ENCODE measurements at regions not wholly inside any gene's neighbourhood (a gene's known extent, or its start where the extent isn't known, plus 50 kb on each side); places are given as distances from the start of the nearest gene placed in this dataset.

DNA sequence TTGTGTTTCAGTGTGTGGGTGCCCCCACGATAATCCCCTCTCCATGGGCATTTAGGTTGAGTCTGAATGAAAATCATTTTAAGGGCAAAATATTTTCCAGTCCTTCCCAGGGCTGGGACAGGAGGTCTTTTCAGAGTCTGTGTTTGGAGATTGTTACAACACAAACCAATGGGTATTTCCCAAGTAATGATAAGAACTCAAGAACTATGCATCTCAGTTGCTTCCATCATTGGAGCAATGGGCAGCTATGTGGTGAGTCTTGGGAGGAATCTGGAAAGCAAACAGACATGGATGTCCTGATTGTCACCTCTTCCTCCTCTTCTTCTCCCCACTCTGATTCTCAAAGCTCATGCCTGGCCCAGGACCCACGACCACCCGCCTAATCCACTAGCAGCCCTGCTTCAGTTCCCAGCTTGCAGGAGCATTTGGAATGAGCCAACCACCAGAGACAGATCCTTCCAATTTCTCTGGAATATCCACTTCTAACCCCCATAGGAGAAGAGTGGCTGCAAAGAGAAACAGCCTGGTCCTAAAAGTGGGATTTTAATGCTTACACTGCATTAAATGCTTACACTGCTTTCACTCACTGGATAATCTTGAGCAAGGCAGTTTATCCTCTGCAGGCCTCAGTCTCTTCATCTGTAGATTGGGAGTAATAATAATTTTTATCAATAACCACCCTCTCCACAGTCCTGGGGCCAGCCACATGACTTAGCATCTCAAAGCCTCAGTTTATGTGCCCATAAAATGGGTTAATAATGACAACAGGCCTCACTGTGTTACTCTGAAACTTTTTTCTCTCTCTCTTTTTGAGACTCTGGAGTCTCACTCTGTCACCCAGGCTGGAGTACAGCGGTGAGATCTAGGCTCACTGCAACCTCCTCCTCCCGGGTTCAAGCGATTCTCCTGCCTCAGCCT is 404.3 kb downstream of the MN1 start:
- ATAC-seq, result no peak
- no peak for TF ChIP-seq GLIS3 (CRISPR knock-in tag; IDR thresholded peaks at IDR 0.05)

DNA sequence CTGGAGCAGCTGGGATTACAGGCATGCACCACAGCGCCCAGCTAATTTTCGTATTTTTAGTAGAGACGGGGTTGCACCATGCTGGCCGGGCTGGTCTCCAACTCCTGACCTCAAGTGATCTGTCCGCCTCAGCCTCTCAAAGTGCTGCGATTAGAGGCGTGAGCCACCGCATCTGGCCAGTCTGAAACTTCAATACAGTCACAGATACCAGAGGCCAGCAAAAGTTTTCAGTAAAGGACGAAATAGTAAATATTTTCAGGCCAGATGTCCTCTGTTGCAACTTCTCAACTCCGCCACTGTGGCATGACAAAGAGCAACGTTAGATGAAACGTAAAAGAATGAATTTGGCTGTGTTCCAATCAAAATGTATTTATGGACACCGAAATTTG is 403.6 kb downstream of the MN1 start:
- no peak for ATAC-seq
- TF ChIP-seq OSR1 (CRISPR knock-in tag; IDR thresholded peaks at IDR 0.05) (no peak), CSDC2 (CRISPR knock-in tag; IDR thresholded peaks at IDR 0.05) (no peak), BACH2 (CRISPR knock-in tag; IDR thresholded peaks at IDR 0.05; ENCODE audit: borderline replicate concordance) (no peak), PATZ1 (CRISPR knock-in tag; IDR thresholded peaks at IDR 0.05; ENCODE audit: borderline replicate concordance) (no peak), ESRRG (CRISPR knock-in tag; IDR thresholded peaks at IDR 0.05) (no peak), ARNTL (CRISPR knock-in tag; IDR thresholded peaks at IDR 0.05; ENCODE audit: borderline replicate concordance, low read depth) (no peak)

DNA sequence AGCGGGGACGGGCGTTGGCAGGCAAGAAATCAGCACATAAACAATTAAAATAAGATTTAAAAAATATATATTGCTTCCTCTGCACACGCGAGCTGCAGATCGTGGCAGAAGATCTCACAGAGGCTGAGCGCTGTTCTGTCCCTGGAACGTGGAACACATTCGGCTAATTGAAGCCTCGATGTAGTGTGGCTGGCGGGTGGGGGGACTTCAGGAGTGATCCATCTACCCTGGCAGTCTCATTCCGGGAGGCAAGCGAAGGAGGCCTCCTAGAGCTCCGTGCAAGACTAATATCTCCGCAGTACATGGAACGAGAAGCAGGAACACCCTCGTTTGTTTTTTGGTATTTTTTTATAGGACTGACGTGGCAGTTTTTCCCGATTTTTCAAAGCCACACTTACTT is 402.4 kb downstream of the MN1 start:
- peak; percentile 56 for ATAC-seq
- TF ChIP-seq, protein P1, sequence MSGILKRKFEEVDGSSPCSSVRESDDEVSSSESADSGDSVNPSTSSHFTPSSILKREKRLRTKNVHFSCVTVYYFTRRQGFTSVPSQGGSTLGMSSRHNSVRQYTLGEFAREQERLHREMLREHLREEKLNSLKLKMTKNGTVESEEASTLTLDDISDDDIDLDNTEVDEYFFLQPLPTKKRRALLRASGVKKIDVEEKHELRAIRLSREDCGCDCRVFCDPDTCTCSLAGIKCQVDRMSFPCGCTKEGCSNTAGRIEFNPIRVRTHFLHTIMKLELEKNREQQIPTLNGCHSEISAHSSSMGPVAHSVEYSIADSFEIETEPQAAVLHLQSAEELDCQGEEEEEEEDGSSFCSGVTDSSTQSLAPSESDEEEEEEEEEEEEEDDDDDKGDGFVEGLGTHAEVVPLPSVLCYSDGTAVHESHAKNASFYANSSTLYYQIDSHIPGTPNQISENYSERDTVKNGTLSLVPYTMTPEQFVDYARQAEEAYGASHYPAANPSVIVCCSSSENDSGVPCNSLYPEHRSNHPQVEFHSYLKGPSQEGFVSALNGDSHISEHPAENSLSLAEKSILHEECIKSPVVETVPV (CRISPR knock-in tag; IDR thresholded peaks at IDR 0.05), result no peak
- TF ChIP-seq RARB (CRISPR knock-in tag; IDR thresholded peaks at IDR 0.05) (no peak), ZNF70 (CRISPR knock-in tag; IDR thresholded peaks at IDR 0.05) (no peak), ZC3H10 (CRISPR knock-in tag; IDR thresholded peaks at IDR 0.05) (no peak), CREB5 (CRISPR knock-in tag; IDR thresholded peaks at IDR 0.05; ENCODE audit: low read depth) (no peak), PATZ1 (CRISPR knock-in tag; IDR thresholded peaks at IDR 0.05; ENCODE audit: borderline replicate concordance) (no peak), ESRRG (CRISPR knock-in tag; IDR thresholded peaks at IDR 0.05) (no peak), PPARA (CRISPR knock-in tag; IDR thresholded peaks at IDR 0.05; ENCODE audit: borderline replicate concordance) (no peak), BACH2 (CRISPR knock-in tag; IDR thresholded peaks at IDR 0.05; ENCODE audit: borderline replicate concordance) (no peak), OSR1 (CRISPR knock-in tag; IDR thresholded peaks at IDR 0.05) (no peak), TOX (CRISPR knock-in tag; IDR thresholded peaks at IDR 0.05; ENCODE audit: borderline replicate concordance) (no peak), TCF4 (CRISPR knock-in tag; IDR thresholded peaks at IDR 0.05; ENCODE audit: borderline replicate concordance) (no peak), ZNF565 (CRISPR knock-in tag; conservative IDR thresholded peaks at IDR 0.05; ENCODE audit: low read depth) (no peak), ARNTL (CRISPR knock-in tag; IDR thresholded peaks at IDR 0.05; ENCODE audit: borderline replicate concordance, low read depth) (no peak), ZFP3 (CRISPR knock-in tag; IDR thresholded peaks at IDR 0.05) (no peak)

DNA sequence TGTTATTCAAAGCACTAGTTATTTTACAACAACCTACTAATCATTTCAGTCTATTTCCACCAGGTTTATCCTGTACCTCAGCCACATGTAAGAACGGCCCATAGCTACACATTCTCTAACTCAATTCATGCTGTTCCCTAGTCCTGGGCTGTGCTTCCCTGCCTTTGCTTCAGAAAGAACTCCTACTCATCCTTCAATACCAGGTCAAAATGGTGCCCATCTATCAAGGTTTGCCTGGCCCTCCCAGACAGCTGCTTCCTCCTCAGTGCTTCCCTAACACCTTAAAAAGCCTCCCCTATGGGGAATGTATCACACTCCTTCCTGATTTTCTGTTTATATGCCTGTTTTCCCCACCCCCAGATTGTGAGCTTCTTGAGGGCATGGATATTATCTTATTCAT is 400.7 kb downstream of the MN1 start:
- TF ChIP-seq ZFP3 (CRISPR knock-in tag; IDR thresholded peaks at IDR 0.05) (peak; percentile 92), ARNTL (CRISPR knock-in tag; IDR thresholded peaks at IDR 0.05; ENCODE audit: borderline replicate concordance, low read depth) (no peak)
- ATAC-seq, result no peak

DNA sequence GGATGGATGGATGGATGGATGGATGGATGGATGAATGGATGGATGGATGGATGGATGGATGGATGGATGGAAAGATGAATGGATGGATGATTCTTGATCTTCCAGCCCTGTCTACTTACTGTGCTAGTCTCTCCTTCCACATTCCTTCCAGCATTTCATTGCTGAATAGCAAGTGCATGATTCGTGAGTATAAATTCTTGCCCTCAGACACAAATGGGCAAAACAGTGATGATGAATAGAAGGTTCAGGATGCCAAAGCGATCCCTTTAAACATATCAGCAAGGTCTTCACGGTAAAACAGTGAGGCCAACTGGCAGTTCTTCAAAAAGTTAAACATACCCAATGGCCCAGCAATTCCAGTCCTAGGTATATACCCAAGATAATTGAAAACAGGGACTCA is 400.2 kb downstream of the MN1 start:
- no peak for ATAC-seq
- no peak for TF ChIP-seq TSHZ2 (CRISPR knock-in tag; IDR thresholded peaks at IDR 0.05)
- no peak for TF ChIP-seq TOX (CRISPR knock-in tag; IDR thresholded peaks at IDR 0.05; ENCODE audit: borderline replicate concordance)
- TF ChIP-seq BACH2 (CRISPR knock-in tag; IDR thresholded peaks at IDR 0.05; ENCODE audit: borderline replicate concordance), result no peak
- no peak for TF ChIP-seq ISL1 (CRISPR knock-in tag; IDR thresholded peaks at IDR 0.05)
- no peak for TF ChIP-seq CSDC2 (CRISPR knock-in tag; IDR thresholded peaks at IDR 0.05)
- TF ChIP-seq RARB (CRISPR knock-in tag; IDR thresholded peaks at IDR 0.05), result no peak
- no peak for TF ChIP-seq ZNF70 (CRISPR knock-in tag; IDR thresholded peaks at IDR 0.05)
- TF ChIP-seq PPARA (CRISPR knock-in tag; IDR thresholded peaks at IDR 0.05; ENCODE audit: borderline replicate concordance), result no peak
- TF ChIP-seq OSR1 (CRISPR knock-in tag; IDR thresholded peaks at IDR 0.05), result no peak
- no peak for TF ChIP-seq ZFP3 (CRISPR knock-in tag; IDR thresholded peaks at IDR 0.05)
- TF ChIP-seq SNAI2 (CRISPR knock-in tag; IDR thresholded peaks at IDR 0.05), result no peak
- no peak for TF ChIP-seq ARNTL (CRISPR knock-in tag; IDR thresholded peaks at IDR 0.05; ENCODE audit: borderline replicate concordance, low read depth)
- TF ChIP-seq, protein P1 (CRISPR knock-in tag; IDR thresholded peaks at IDR 0.05), result no peak
- TF ChIP-seq ZFP30 (CRISPR knock-in tag; IDR thresholded peaks at IDR 0.05), result no peak
